ENCODE measurements at regions not wholly inside any gene's neighbourhood (a gene's known extent, or its start where the extent isn't known, plus 50 kb on each side); places are given as distances from the start of the nearest gene placed in this dataset.

- no peaks in the 10 kb centered on the region for H3K79me2 ChIP-seq (ENCODE audit: control insufficient read depth, insufficient read depth, low read length)
- no peak for ATAC-seq
- no peak overlapping the region for H3K27ac ChIP-seq (ENCODE audit: extremely low read depth, low read depth, low read length)
- no TSS peak for BruUV-seq (replicated peaks)
- TF ChIP-seq ZNF398 (CRISPR knock-in tag; IDR thresholded peaks at IDR 0.05) (no peak), ZNF766 (CRISPR knock-in tag; conservative IDR thresholded peaks at IDR 0.05) (no peak), RB1 (IDR thresholded peaks at IDR 0.05; ENCODE audit: low read depth) (no peak), CTBP1 (IDR thresholded peaks at IDR 0.05; ENCODE audit: borderline replicate concordance) (no peak), ZNF124 (CRISPR knock-in tag; IDR thresholded peaks at IDR 0.05) (no peak), ZNF263 (CRISPR knock-in tag; IDR thresholded peaks at IDR 0.05; ENCODE audit: borderline replicate concordance) (no peak), XRCC5 (IDR thresholded peaks at IDR 0.05; ENCODE audit: low read depth, low read length) (no peak)
- TF ChIP-seq, protein P1, sequence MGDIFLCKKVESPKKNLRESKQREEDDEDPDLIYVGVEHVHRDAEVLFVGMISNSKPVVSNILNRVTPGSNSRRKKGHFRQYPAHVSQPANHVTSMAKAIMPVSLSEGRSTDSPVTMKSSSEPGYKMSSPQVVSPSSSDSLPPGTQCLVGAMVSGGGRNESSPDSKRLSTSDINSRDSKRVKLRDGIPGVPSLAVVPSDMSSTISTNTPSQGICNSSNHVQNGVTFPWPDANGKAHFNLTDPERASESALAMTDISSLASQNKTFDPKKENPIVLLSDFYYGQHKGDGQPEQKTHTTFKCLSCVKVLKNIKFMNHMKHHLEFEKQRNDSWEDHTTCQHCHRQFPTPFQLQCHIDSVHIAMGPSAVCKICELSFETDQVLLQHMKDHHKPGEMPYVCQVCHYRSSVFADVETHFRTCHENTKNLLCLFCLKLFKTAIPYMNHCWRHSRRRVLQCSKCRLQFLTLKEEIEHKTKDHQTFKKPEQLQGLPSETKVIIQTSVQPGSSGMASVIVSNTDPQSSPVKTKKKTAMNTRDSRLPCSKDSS (IDR thresholded peaks at IDR 0.05; ENCODE audit: low read depth, partially characterized antibody), result no peak
- H3K9ac ChIP-seq (ENCODE audit: insufficient read depth in 1 of 2, low read depth in 2 of 2, low read length in 2 of 2), result no peak overlapping the region
- WGBS (ENCODE audit: insufficient coverage, low coverage, missing lambda C conversion rate), result 0% methylated on average over 12 of the region's 18 CpGs
- no peaks in the 10 kb centered on the region for H3K36me3 ChIP-seq (ENCODE audit: control insufficient read depth, insufficient read depth, low read length)
- peaks cover 0 to 56% of the 10 kb centered on the region in 2 experiments; a peak in 2 of 5 replicates for H3K27me3 ChIP-seq (ENCODE audit: control insufficient read depth in 2 of 2, insufficient read depth in 2 of 2, low read length in 2 of 2)
- no peak overlapping the region for H3K4me3 ChIP-seq
- intact Hi-C loops (cut with micrococcal nuclease) (no loop called here), in situ Hi-C loops (cut with MboI) (no loop called here)
- POLR2A ChIA-PET, result interaction anchor here (0.9 kb wide), 1 partner anchor 9 kb away, joined by 3 read pairs; no protein-coding TSS in a partner anchor
- H3K4me1 ChIP-seq (replicated peaks in 1 of 2; ENCODE audit: control insufficient read depth in 2 of 2, insufficient read depth in 2 of 2, low read length in 2 of 2), result peaks cover 0 to 8% of the 10 kb centered on the region in 2 experiments; a peak in 2 of 5 replicates
- no peak overlapping the region for H3K4me2 ChIP-seq (ENCODE audit: insufficient read depth, low read length)
- no peak for FAIRE-seq
- CTCF ChIA-PET (ENCODE audit: low intra/inter-chr PET ratio), result no interaction called here
- no peaks in the 10 kb centered on the region for H4K20me1 ChIP-seq (replicated peaks; ENCODE audit: control insufficient read depth, insufficient read depth, low read length)
- H3K9me3 ChIP-seq (replicated peaks; ENCODE audit: control insufficient read depth, insufficient read depth, low read depth, low read length), result no peaks in the 10 kb centered on the region; the same call in 1 of the 2 replicates
- H2AFZ ChIP-seq (ENCODE audit: low read depth, low read length), result no peak overlapping the region
- H3K9me1 ChIP-seq (ENCODE audit: control insufficient read depth, insufficient read depth, low read length), result no peaks in the 10 kb centered on the region
- no peak for DNase-seq (ENCODE audit: extremely low read depth in 1 of 4, low spot score in 3 of 4)
Measured at GRCh38 chr2:2764739-2765138, 433.7 kb upstream of the MYT1L start.

All from K562 (cell line).